ENCODE measurements at regions not wholly inside any gene's neighbourhood (a gene's known extent, or its start where the extent isn't known, plus 50 kb on each side); places are given as distances from the start of the nearest gene placed in this dataset.
A peak's percentile ranks its signal among the peaks of the same experiment; 100 is the strongest.

- Histone ChIP-seq H3K27me3 (no peaks in the 10 kb centered on the region), H3K4me1 (peaks cover 6% of the 10 kb centered on the region; the same call in 1 of the 2 replicates), H3K36me3 (no peaks in the 10 kb centered on the region), H3K9me3 (no peaks in the 10 kb centered on the region), H3K4me3 (ENCODE audit: low read depth, low read length) (no peak overlapping the region)
- peak; percentile 54 for DNase-seq
- TF ChIP-seq CTCF (IDR thresholded peaks at IDR 0.05; ENCODE audit: low read depth, low read length): no peak
Observed at GRCh38 chr4:135838889-135839288, 1637.3 kb upstream of the PABPC4L start.

GRCh38 chr4:135834471-135834870, 1632.9 kb upstream of the PABPC4L start:
- DNase-seq: no peak
- no peak for TF ChIP-seq CTCF (IDR thresholded peaks at IDR 0.05; ENCODE audit: low read depth, low read length)
- H3K27me3 ChIP-seq: no peaks in the 10 kb centered on the region
- H3K4me3 ChIP-seq (ENCODE audit: low read depth, low read length): no peak overlapping the region
- H3K4me1 ChIP-seq: peaks cover 6% of the 10 kb centered on the region; the same call in 1 of the 2 replicates
- no peaks in the 10 kb centered on the region for H3K36me3 ChIP-seq
- no peaks in the 10 kb centered on the region for H3K9me3 ChIP-seq

GRCh38 chr4:135833529-135833928, 1631.9 kb upstream of the PABPC4L start:
- no peak overlapping the region for H3K4me3 ChIP-seq (ENCODE audit: low read depth, low read length)
- no peaks in the 10 kb centered on the region for H3K27me3 ChIP-seq
- no peak for DNase-seq
- no peak for TF ChIP-seq CTCF (IDR thresholded peaks at IDR 0.05; ENCODE audit: low read depth, low read length)
- no peaks in the 10 kb centered on the region for H3K4me1 ChIP-seq
- H3K36me3 ChIP-seq: no peaks in the 10 kb centered on the region
- no peaks in the 10 kb centered on the region for H3K9me3 ChIP-seq

- DNase-seq: no peak
- TF ChIP-seq CTCF (IDR thresholded peaks at IDR 0.05; ENCODE audit: low read depth, low read length): no peak
- Histone ChIP-seq H3K27me3 (no peaks in the 10 kb centered on the region), H3K4me1 (no peaks in the 10 kb centered on the region), H3K36me3 (no peaks in the 10 kb centered on the region), H3K4me3 (ENCODE audit: low read depth, low read length) (no peak overlapping the region), H3K9me3 (no peaks in the 10 kb centered on the region)
Observed at GRCh38 chr4:135824759-135825296, 1623.2 kb upstream of the PABPC4L start.

- Histone ChIP-seq H3K4me1 (no peaks in the 10 kb centered on the region), H3K4me3 (ENCODE audit: low read depth, low read length) (no peak overlapping the region), H3K36me3 (no peaks in the 10 kb centered on the region), H3K27me3 (no peaks in the 10 kb centered on the region), H3K9me3 (no peaks in the 10 kb centered on the region)
- DNase-seq: no peak
- no peak for TF ChIP-seq CTCF (IDR thresholded peaks at IDR 0.05; ENCODE audit: low read depth, low read length)
Observed at GRCh38 chr4:135804785-135805184, 1603.2 kb upstream of the PABPC4L start.

GRCh38 chr4:135777361-135777760, 1575.8 kb upstream of the PABPC4L start:
- no peak for DNase-seq

More at GRCh38 chr4:135777361-135777760, 1575.8 kb upstream of the PABPC4L start:
- H3K4me3 ChIP-seq (ENCODE audit: low read depth, low read length): no peak overlapping the region
- H3K27me3 ChIP-seq: no peaks in the 10 kb centered on the region
- TF ChIP-seq CTCF (IDR thresholded peaks at IDR 0.05; ENCODE audit: low read depth, low read length): no peak
- H3K4me1 ChIP-seq: no peaks in the 10 kb centered on the region
- no peaks in the 10 kb centered on the region for H3K36me3 ChIP-seq
- no peaks in the 10 kb centered on the region for H3K9me3 ChIP-seq

Measured in BE2C (cell line).